ENCODE measurements at regions not wholly inside any gene's neighbourhood (a gene's known extent, or its start where the extent isn't known, plus 50 kb on each side); places are given as distances from the start of the nearest gene placed in this dataset.

DNA sequence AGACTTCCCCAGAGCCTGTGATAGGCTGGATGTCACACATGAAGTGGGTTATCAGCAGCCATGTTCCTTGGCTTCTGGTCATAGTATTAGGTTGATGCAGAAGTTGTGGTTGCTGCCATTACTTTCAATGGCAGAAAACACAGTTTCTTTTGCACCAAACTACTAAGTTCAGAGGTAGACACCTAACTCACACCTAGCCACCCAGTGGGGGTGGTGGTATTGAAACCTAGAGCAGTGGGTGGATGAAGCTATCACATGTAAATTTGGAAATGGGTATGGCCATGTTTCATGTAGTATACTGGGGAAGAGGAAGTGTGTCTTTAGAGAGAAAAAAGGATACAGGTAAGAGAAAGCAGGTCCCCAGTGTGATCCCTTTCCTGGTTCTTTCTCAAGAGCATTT is 347.9 kb upstream of the SEMA6A start:
- TF ChIP-seq EZH2 (optimal IDR thresholded peaks at IDR 0.05; ENCODE audit: low read depth, low read length) (no peak), EZH2phosphoT487 (IDR thresholded peaks at IDR 0.05; ENCODE audit: low read length) (no peak)
- TF ChIP-seq, protein P1, sequence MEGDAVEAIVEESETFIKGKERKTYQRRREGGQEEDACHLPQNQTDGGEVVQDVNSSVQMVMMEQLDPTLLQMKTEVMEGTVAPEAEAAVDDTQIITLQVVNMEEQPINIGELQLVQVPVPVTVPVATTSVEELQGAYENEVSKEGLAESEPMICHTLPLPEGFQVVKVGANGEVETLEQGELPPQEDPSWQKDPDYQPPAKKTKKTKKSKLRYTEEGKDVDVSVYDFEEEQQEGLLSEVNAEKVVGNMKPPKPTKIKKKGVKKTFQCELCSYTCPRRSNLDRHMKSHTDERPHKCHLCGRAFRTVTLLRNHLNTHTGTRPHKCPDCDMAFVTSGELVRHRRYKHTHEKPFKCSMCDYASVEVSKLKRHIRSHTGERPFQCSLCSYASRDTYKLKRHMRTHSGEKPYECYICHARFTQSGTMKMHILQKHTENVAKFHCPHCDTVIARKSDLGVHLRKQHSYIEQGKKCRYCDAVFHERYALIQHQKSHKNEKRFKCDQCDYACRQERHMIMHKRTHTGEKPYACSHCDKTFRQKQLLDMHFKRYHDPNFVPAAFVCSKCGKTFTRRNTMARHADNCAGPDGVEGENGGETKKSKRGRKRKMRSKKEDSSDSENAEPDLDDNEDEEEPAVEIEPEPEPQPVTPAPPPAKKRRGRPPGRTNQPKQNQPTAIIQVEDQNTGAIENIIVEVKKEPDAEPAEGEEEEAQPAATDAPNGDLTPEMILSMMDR (IDR thresholded peaks at IDR 0.05; ENCODE audit: low read length) = no peak
- Histone ChIP-seq H3K9me3 (replicated peaks; ENCODE audit: insufficient read depth, low read length) (no peaks in the 10 kb centered on the region), H2AFZ (ENCODE audit: low read length) (no peak overlapping the region), H4K20me1 (ENCODE audit: insufficient read depth, low read length) (no peaks in the 10 kb centered on the region), H3K36me3 (replicated peaks; ENCODE audit: insufficient read depth, low read length) (no peaks in the 10 kb centered on the region), H3K27ac (ENCODE audit: low read length) (no peak overlapping the region), H3K9me2 (replicated peaks; ENCODE audit: insufficient read depth, low read length) (no peaks in the 10 kb centered on the region), H3K4me2 (ENCODE audit: low read depth, low read length) (no peak overlapping the region), H3K4me3 (ENCODE audit: low read length) (no peak overlapping the region), H3K9ac (ENCODE audit: low read length) (no peak overlapping the region), H3K4me1 (ENCODE audit: low read length) (no peaks in the 10 kb centered on the region), H3F3A (ENCODE audit: insufficient read depth, low read length) (no peaks in the 10 kb centered on the region), H3K79me2 (ENCODE audit: low read length) (no peaks in the 10 kb centered on the region), H3K27me3 (replicated peaks; ENCODE audit: insufficient read depth, low read length) (no peaks in the 10 kb centered on the region)
- no peak for DNase-seq

DNA sequence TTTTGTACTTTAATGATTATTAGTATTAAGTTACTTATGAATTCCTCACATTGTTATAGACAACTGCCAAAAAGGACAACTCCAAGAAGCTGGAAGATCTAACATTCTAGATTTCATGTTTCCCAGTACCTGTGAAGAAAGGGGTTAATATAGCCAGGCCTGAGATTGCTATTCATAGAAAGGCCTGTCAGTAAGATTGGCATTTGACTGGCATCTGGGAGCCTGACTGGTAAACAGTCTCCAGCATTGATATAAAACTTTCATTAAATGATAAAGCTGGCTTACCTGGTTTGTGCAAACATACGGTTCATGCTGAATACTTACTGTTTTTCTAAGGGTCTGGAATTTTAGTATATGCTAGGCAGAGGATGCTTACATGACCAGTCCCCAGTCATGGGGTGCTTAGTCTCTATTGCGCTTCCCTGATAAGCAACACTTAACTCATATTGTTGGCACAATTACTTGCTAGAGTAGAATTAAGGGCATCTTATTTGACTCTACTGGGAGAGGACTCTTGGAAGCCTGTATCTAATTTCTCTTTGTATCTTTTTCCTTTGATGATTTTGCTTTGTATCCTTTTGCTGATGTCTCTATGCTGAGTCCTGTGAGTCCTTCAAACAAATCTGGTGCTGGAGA is 340.4 kb upstream of the SEMA6A start:
- no peaks in the 10 kb centered on the region for H3K9me2 ChIP-seq (replicated peaks; ENCODE audit: insufficient read depth, low read length)

DNA sequence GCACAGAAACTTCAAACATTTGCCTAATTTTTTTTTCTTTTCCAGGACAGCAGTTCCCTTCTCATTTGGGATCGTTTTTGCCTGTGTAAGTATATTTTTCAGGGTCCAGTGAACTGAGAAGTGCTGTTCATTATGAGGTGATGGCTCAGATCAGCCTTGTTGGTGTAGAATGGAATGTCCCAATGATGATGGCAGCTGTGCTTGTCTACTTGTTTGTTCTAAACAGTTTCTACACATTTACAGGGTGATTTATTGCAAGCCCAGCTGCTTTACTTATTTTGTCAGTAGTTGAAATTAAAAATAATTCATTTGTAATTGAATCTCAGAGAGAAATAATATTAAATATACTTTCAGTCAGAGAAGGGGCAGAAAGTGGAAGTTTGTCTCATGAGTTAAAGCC is 337.6 kb upstream of the SEMA6A start:
- Histone ChIP-seq H3K9me3 (replicated peaks; ENCODE audit: insufficient read depth, low read length) (no peaks in the 10 kb centered on the region), H4K20me1 (ENCODE audit: insufficient read depth, low read length) (no peaks in the 10 kb centered on the region), H3K4me3 (ENCODE audit: low read length) (no peak overlapping the region), H3K4me1 (ENCODE audit: low read length) (peaks cover 26% of the 10 kb centered on the region), H3K27me3 (replicated peaks; ENCODE audit: insufficient read depth, low read length) (no peaks in the 10 kb centered on the region), H3K4me2 (ENCODE audit: low read depth, low read length) (no peak overlapping the region), H3K9me2 (replicated peaks; ENCODE audit: insufficient read depth, low read length) (no peaks in the 10 kb centered on the region), H3F3A (ENCODE audit: insufficient read depth, low read length) (no peaks in the 10 kb centered on the region), H3K79me2 (ENCODE audit: low read length) (no peaks in the 10 kb centered on the region), H3K9ac (ENCODE audit: low read length) (no peak overlapping the region), H3K36me3 (replicated peaks; ENCODE audit: insufficient read depth, low read length) (no peaks in the 10 kb centered on the region), H2AFZ (ENCODE audit: low read length) (no peak overlapping the region), H3K27ac (ENCODE audit: low read length) (no peak overlapping the region)
- TF ChIP-seq EZH2phosphoT487 (IDR thresholded peaks at IDR 0.05; ENCODE audit: low read length) (no peak), EZH2 (optimal IDR thresholded peaks at IDR 0.05; ENCODE audit: low read depth, low read length) (no peak)
- TF ChIP-seq, protein P1 (IDR thresholded peaks at IDR 0.05; ENCODE audit: low read length) = no peak
- no peak for DNase-seq

More for the DNA sequence above, 340.4 kb upstream of the SEMA6A start:
- Histone ChIP-seq H3K9me3 (replicated peaks; ENCODE audit: insufficient read depth, low read length) (no peaks in the 10 kb centered on the region), H3K4me3 (ENCODE audit: low read length) (no peak overlapping the region), H3K27me3 (replicated peaks; ENCODE audit: insufficient read depth, low read length) (no peaks in the 10 kb centered on the region), H3K4me2 (ENCODE audit: low read depth, low read length) (no peak overlapping the region), H3K27ac (ENCODE audit: low read length) (no peak overlapping the region), H3F3A (ENCODE audit: insufficient read depth, low read length) (no peaks in the 10 kb centered on the region), H3K9ac (ENCODE audit: low read length) (no peak overlapping the region), H3K4me1 (ENCODE audit: low read length) (peaks cover 7% of the 10 kb centered on the region; the same call in 1 of the 2 replicates), H2AFZ (ENCODE audit: low read length) (no peak overlapping the region), H3K36me3 (replicated peaks; ENCODE audit: insufficient read depth, low read length) (no peaks in the 10 kb centered on the region), H3K79me2 (ENCODE audit: low read length) (no peaks in the 10 kb centered on the region), H4K20me1 (ENCODE audit: insufficient read depth, low read length) (no peaks in the 10 kb centered on the region)
- no peak for DNase-seq
- TF ChIP-seq EZH2phosphoT487 (IDR thresholded peaks at IDR 0.05; ENCODE audit: low read length) = no peak
- TF ChIP-seq, protein P1 (IDR thresholded peaks at IDR 0.05; ENCODE audit: low read length) = no peak
- TF ChIP-seq EZH2 (optimal IDR thresholded peaks at IDR 0.05; ENCODE audit: low read depth, low read length) = no peak
